IMR-90 (cell line): ENCODE measurements at regions not wholly inside any gene's neighbourhood (a gene's known extent, or its start where the extent isn't known, plus 50 kb on each side); places are given as distances from the start of the nearest gene placed in this dataset.

Experiments used
- CEBPB ChIP-seq: IDR thresholded peaks from 2 replicates; pipeline ENCODE4 v1.6.1; 2012; ENCODE audit warnings: low read depth, low read length, improper control_type of control experiment
- CTCF ChIP-seq: conservative IDR thresholded peaks from 2 replicates; pipeline ENCODE4 v1.5.1; 2012; ENCODE audit warnings: mild to moderate bottlenecking, low read depth, low read length, improper control_type of control experiment
- FOS ChIP-seq: fragments of 150-350 bp; IDR thresholded peaks from 2 replicates; pipeline ENCODE4 v1.6.1; 2016; ENCODE audit warnings: low read depth, low read length
- MAFK ChIP-seq: IDR thresholded peaks from 2 replicates; pipeline ENCODE4 v1.6.1; 2012; ENCODE audit warnings: low read depth, low read length, improper control_type of control experiment
- POLR2A ChIP-seq: IDR thresholded peaks from 2 replicates; pipeline ENCODE4 v1.6.1; 2012; ENCODE audit warnings: mild to moderate bottlenecking, low read depth, low read length
- RFX5 ChIP-seq: IDR thresholded peaks from 2 replicates; pipeline ENCODE4 v1.8.0; 2012; ENCODE audit warnings: low read depth, mild to moderate bottlenecking, low read length, moderate library complexity
- SMC3 ChIP-seq: fragments of 150-350 bp; IDR thresholded peaks from 2 replicates; pipeline ENCODE4 v1.6.1; 2016; ENCODE audit warnings: low read depth, mild to moderate bottlenecking, antibody characterized with exemption, low read length, moderate library complexity

GRCh38 chr2:75310876-75311275 is 111.6 kb upstream of the TACR1 start:
- TF ChIP-seq MAFK (no peak), CTCF (no peak), CEBPB (no peak), POLR2A (no peak), RFX5 (no peak), FOS (peak; percentile 25; the same call in 1 of the 2 replicates), SMC3 (no peak)
